Ectodermal cell (in vitro differentiated cells): ENCODE measurements at regions not wholly inside any gene's neighbourhood (a gene's known extent, or its start where the extent isn't known, plus 50 kb on each side); places are given as distances from the start of the nearest gene placed in this dataset.
"Not testable (repeated sequence)": the region's sequence is repeated elsewhere in the genome, so short reads cannot be mapped to it uniquely, and the experiment has no call there.

ENCODE experiments used
- H3K27ac ChIP-seq: 2 replicates; pipeline ENCODE4 v1.7.0; 2013; ENCODE audit warnings: mild to moderate bottlenecking, low read depth, low read length; ENCODE audit not compliant: insufficient read depth, poor library complexity, severe bottlenecking
- H3K27me3 ChIP-seq: 2 replicates; pipeline ENCODE4 v1.7.0; 2013; ENCODE audit warnings: mild to moderate bottlenecking, low read length; ENCODE audit not compliant: insufficient read depth, control insufficient read depth, poor library complexity, severe bottlenecking
- H3K36me3 ChIP-seq: one replicate; pipeline ENCODE4 v1.7.0; 2013; ENCODE audit warnings: low read length; ENCODE audit not compliant: control insufficient read depth, insufficient read depth
- H3K4me1 ChIP-seq: one replicate; pipeline ENCODE4 v1.7.0; 2013; ENCODE audit warnings: low read length; ENCODE audit not compliant: control insufficient read depth, insufficient read depth
- H3K4me3 ChIP-seq: 2 replicates; pipeline ENCODE4 v1.7.0; 2013; ENCODE audit warnings: low read depth, low read length, control low read depth; ENCODE audit not compliant: insufficient read depth
- H3K9me3 ChIP-seq: 2 replicates; pipeline ENCODE4 v1.7.0; 2013; ENCODE audit warnings: mild to moderate bottlenecking, low read length, moderate library complexity; ENCODE audit not compliant: control insufficient read depth
- WGBS, 2 experiments: methylation state at CpG; one replicate each; pipeline ENCODE4 v1.1.7; 2013; ENCODE audit warnings: missing lambda C conversion rate in 2 of 2; 5-methylcytosine and 5-hydroxymethylcytosine counted together

GRCh38 chrX:129361576-129361975, 161.7 kb downstream of the SMARCA1 start:
- WGBS, 2 experiments = 100% methylated on average over 3 of the region's 5 CpGs
- Histone ChIP-seq H3K27me3 (no peaks in the 10 kb centered on the region), H3K9me3 (no peaks in the 10 kb centered on the region), H3K27ac (no peak overlapping the region), H3K4me1 (no peaks in the 10 kb centered on the region), H3K36me3 (no peaks in the 10 kb centered on the region), H3K4me3 (no peak overlapping the region)

- no peak overlapping the region for H3K4me3 ChIP-seq
- 24 to 27% methylated on average over 5 of the region's 5 CpGs for WGBS, 2 experiments
- H3K27me3 ChIP-seq = no peaks in the 10 kb centered on the region
- no peaks in the 10 kb centered on the region for H3K9me3 ChIP-seq
- H3K36me3 ChIP-seq = no peaks in the 10 kb centered on the region
- no peak overlapping the region for H3K27ac ChIP-seq
- H3K4me1 ChIP-seq = no peaks in the 10 kb centered on the region
These were observed 163.1 kb downstream of the SMARCA1 start for GRCh38 chrX:129360175-129360574.

- H3K9me3 ChIP-seq = no peaks in the 10 kb centered on the region
- no peaks in the 10 kb centered on the region for H3K36me3 ChIP-seq
- H3K27me3 ChIP-seq = no peaks in the 10 kb centered on the region
- H3K4me3 ChIP-seq = no peak overlapping the region
- no peak overlapping the region for H3K27ac ChIP-seq
- no peaks in the 10 kb centered on the region for H3K4me1 ChIP-seq
- 89 to 92% methylated on average over 2 of the region's 2 CpGs for WGBS, 2 experiments
These were observed 164.0 kb downstream of the SMARCA1 start for GRCh38 chrX:129359269-129359668.

GRCh38 chrX:129357428-129357827, 165.9 kb downstream of the SMARCA1 start:
- H3K27ac ChIP-seq, H3K9me3 ChIP-seq, H3K27me3 ChIP-seq, H3K4me1 ChIP-seq, H3K36me3 ChIP-seq, H3K4me3 ChIP-seq: not testable (repeated sequence)
- 100% methylated on average over 2 of the region's 4 CpGs for WGBS, 2 experiments

GRCh38 chrX:129347291-129347690, 176.0 kb downstream of the SMARCA1 start:
- Histone ChIP-seq H3K27ac (no peak overlapping the region), H3K27me3 (no peaks in the 10 kb centered on the region), H3K4me3 (no peak overlapping the region), H3K4me1 (no peaks in the 10 kb centered on the region), H3K36me3 (no peaks in the 10 kb centered on the region), H3K9me3 (no peaks in the 10 kb centered on the region)
- WGBS, 2 experiments = 11 to 15% methylated on average over 2 of the region's 2 CpGs

GRCh38 chrX:129346574-129346973, 176.7 kb downstream of the SMARCA1 start:
- 64 to 67% methylated on average over 3 of the region's 3 CpGs for WGBS, 2 experiments
- Histone ChIP-seq H3K4me1 (no peaks in the 10 kb centered on the region), H3K4me3 (no peak overlapping the region), H3K9me3 (no peaks in the 10 kb centered on the region), H3K27ac (no peak overlapping the region), H3K36me3 (no peaks in the 10 kb centered on the region), H3K27me3 (no peaks in the 10 kb centered on the region)

- H3K4me1 ChIP-seq, H3K36me3 ChIP-seq, H3K27ac ChIP-seq, H3K4me3 ChIP-seq, H3K9me3 ChIP-seq, H3K27me3 ChIP-seq: not testable (repeated sequence)
- WGBS, 2 experiments = 26 to 34% methylated on average over 15 to 16 of the region's 16 CpGs
These were observed 186.0 kb downstream of the SMARCA1 start for GRCh38 chrX:129337264-129337663.

- Histone ChIP-seq H3K4me3 (no peak overlapping the region), H3K27me3 (no peaks in the 10 kb centered on the region), H3K4me1 (no peaks in the 10 kb centered on the region), H3K36me3 (no peaks in the 10 kb centered on the region), H3K27ac (no peak overlapping the region), H3K9me3 (no peaks in the 10 kb centered on the region)
- 91 to 94% methylated on average over 2 to 3 of the region's 3 CpGs for WGBS, 2 experiments
These were observed 200.2 kb downstream of the SMARCA1 start for GRCh38 chrX:129323115-129323514.

- Histone ChIP-seq H3K27me3 (no peaks in the 10 kb centered on the region), H3K27ac (no peak overlapping the region), H3K36me3 (no peaks in the 10 kb centered on the region), H3K4me3 (no peak overlapping the region), H3K9me3 (no peaks in the 10 kb centered on the region), H3K4me1 (no peaks in the 10 kb centered on the region)
- WGBS, 2 experiments = 56% methylated on average over 1 of the region's 1 CpG; no CpG with 5 or more reads in 1 of the 2 experiments
These were observed 204.9 kb downstream of the SMARCA1 start for GRCh38 chrX:129318375-129318774.

GRCh38 chrX:129316461-129316860, 206.8 kb downstream of the SMARCA1 start:
- H3K9me3 ChIP-seq = no peaks in the 10 kb centered on the region
- WGBS, 2 experiments = 80 to 100% methylated on average over 2 of the region's 2 CpGs
- H3K4me1 ChIP-seq = no peaks in the 10 kb centered on the region
- no peak overlapping the region for H3K4me3 ChIP-seq
- H3K36me3 ChIP-seq = no peaks in the 10 kb centered on the region
- no peak overlapping the region for H3K27ac ChIP-seq
- H3K27me3 ChIP-seq = no peaks in the 10 kb centered on the region

GRCh38 chrX:129310000-129310399, 213.3 kb downstream of the SMARCA1 start:
- H3K36me3 ChIP-seq = no peaks in the 10 kb centered on the region
- WGBS, 2 experiments = 20 to 39% methylated on average over 1 to 2 of the region's 2 CpGs
- no peaks in the 10 kb centered on the region for H3K9me3 ChIP-seq
- no peaks in the 10 kb centered on the region for H3K4me1 ChIP-seq
- H3K27ac ChIP-seq = no peak overlapping the region
- H3K27me3 ChIP-seq = no peaks in the 10 kb centered on the region
- no peak overlapping the region for H3K4me3 ChIP-seq
